Ascending aorta (tissue), 2 donors: ENCODE measurements at regions not wholly inside any gene's neighbourhood (a gene's known extent, or its start where the extent isn't known, plus 50 kb on each side); places are given as distances from the start of the nearest gene placed in this dataset.

Source experiments
- DNase-seq, 2 donors: peaks; one replicate each; pipeline ENCODE4 v3.0.0-alpha.2; 2019; ENCODE audit warnings: low spot score in 2 of 2
- H3K27ac ChIP-seq, 2 donors: fragments of 200-600 bp; sonication (generic); one replicate each; pipeline ENCODE4 v1.5.1; 2016 to 2017; ENCODE audit warnings: mild to moderate bottlenecking in 1 of 2
- H3K27me3 ChIP-seq: fragments of 200-600 bp; sonication (generic); one replicate; pipeline ENCODE4 v1.5.1; 2017
- H3K36me3 ChIP-seq, 2 donors: fragments of 200-600 bp; sonication (generic); one replicate each; pipeline ENCODE4 v1.5.1; 2016
- H3K4me1 ChIP-seq, 2 donors: fragments of 200-600 bp; sonication (generic); one replicate each; pipeline ENCODE4 v1.5.1; 2016 to 2017; ENCODE audit warnings: mild to moderate bottlenecking in 1 of 2
- H3K4me3 ChIP-seq, 2 donors: fragments of 200-600 bp; sonication (generic); one replicate each; pipeline ENCODE4 v1.5.1; 2016 to 2017; ENCODE audit warnings: mild to moderate bottlenecking in 1 of 2
- H3K9me3 ChIP-seq, 2 donors: fragments of 200-600 bp; sonication (generic); one replicate each; pipeline ENCODE4 v1.5.1; 2016
- CTCF ChIP-seq, 3 experiments: fragments of 200-600 bp in 2 of 3; fragments of 450-650 bp in 1 of 3; sonication (generic) in 2 of 3; IDR thresholded peaks; one replicate each; pipeline ENCODE4 v1.5.1; 2016 to 2019; ENCODE audit warnings: antibody characterized with exemption in 3 of 3, mild to moderate bottlenecking in 1 of 3, moderate library complexity in 1 of 3
- intact Hi-C: fragments of 100-400 bp; cut with DNase I; formaldehyde crosslinking; loops from one replicate; pipeline ENCODE4 v1.15.1; 2023

DNA sequence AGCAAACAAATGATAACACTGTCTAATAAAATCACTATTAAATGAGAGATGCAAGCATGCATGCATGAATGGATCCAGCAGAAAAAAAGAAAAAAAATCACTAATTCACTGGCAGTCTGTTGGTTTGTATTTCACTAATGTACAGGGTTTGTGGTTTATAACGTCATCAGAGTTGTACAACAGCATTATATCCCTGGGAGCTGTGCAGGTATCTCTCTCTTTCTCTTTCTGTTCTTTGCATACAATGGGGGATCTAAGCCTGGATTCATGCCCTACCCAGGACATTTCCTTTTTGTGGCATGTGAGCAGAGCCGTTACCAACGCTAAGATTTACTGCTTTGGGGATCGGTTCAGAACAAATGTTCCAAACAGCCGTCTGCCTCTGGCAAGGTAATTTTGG lies 229.5 kb downstream of the SOX2 start:
- intact Hi-C loops, result no loop called here
- no peak overlapping the region for H3K27ac ChIP-seq
- no peaks in the 10 kb centered on the region for H3K9me3 ChIP-seq
- H3K4me3 ChIP-seq, result no peak overlapping the region
- H3K36me3 ChIP-seq, result no peaks in the 10 kb centered on the region
- TF ChIP-seq CTCF (IDR thresholded peaks at IDR 0.05), result no peak
- DNase-seq, result no peak
- no peaks in the 10 kb centered on the region for H3K27me3 ChIP-seq
- H3K4me1 ChIP-seq, result no peaks in the 10 kb centered on the region

GRCh38 chr3:181943285-181943684 lies 231.6 kb downstream of the SOX2 start:
- DNase-seq, result no peak
- H3K36me3 ChIP-seq, result no peaks in the 10 kb centered on the region
- intact Hi-C loops, result no loop called here
- no peaks in the 10 kb centered on the region for H3K27me3 ChIP-seq
- H3K4me3 ChIP-seq, result no peak overlapping the region
- no peaks in the 10 kb centered on the region for H3K9me3 ChIP-seq
- no peak for TF ChIP-seq CTCF (IDR thresholded peaks at IDR 0.05)
- H3K27ac ChIP-seq, result no peak overlapping the region
- no peaks in the 10 kb centered on the region for H3K4me1 ChIP-seq

DNA sequence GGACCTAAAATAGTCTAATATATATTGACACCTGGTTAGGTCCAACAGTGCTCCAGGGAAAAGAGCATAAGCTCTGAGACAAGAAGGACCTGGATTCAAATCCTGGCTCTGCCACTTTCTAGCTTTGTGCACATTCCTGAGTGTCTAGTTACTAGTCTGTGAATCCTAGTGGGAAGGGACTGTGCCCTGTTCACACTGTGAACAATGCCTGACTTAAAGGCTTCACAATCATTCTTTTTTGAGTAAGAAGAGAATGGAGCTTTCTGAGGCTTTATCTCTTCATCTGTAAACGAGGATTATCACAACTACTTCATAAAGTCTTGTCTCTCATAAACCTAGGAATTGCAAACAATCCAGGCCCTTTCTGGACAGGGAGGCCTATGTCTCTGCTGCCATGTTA lies 235.9 kb downstream of the SOX2 start:
- Histone ChIP-seq H3K4me1 (no peaks in the 10 kb centered on the region), H3K36me3 (no peaks in the 10 kb centered on the region), H3K27ac (no peak overlapping the region), H3K4me3 (no peak overlapping the region), H3K9me3 (no peaks in the 10 kb centered on the region), H3K27me3 (no peaks in the 10 kb centered on the region)
- DNase-seq, result no peak
- no peak for TF ChIP-seq CTCF (IDR thresholded peaks at IDR 0.05)
- intact Hi-C loops, result no loop called here

- DNase-seq, result no peak
- Histone ChIP-seq H3K27me3 (no peaks in the 10 kb centered on the region), H3K27ac (no peak overlapping the region), H3K36me3 (no peaks in the 10 kb centered on the region), H3K4me3 (no peak overlapping the region), H3K9me3 (no peaks in the 10 kb centered on the region), H3K4me1 (no peaks in the 10 kb centered on the region)
- intact Hi-C loops, result no loop called here
- no peak for TF ChIP-seq CTCF (IDR thresholded peaks at IDR 0.05)
Observed at GRCh38 chr3:181948286-181948685, 236.6 kb downstream of the SOX2 start.

DNA sequence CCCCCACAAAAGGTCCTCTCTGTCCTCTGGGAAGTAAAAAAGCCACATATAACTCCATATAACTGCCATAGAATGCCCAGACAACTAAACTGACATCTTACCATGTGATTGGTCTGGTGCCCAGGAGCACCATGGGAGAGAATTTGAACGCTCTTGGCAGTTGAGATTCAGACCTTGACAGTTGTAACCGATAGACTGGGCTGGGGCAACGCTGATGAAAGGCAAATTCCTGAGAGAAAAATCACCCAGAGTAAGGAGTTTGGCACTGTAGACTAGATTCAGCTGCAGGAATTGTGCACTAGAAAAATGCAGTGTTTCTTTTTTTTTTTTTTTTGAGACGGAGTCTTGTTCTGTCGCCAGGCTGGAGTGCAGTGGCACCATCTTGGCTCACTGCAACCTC lies 240.5 kb downstream of the SOX2 start:
- no peak for TF ChIP-seq CTCF (IDR thresholded peaks at IDR 0.05)
- Histone ChIP-seq H3K36me3 (no peaks in the 10 kb centered on the region), H3K4me3 (no peak overlapping the region), H3K27ac (no peak overlapping the region), H3K4me1 (no peaks in the 10 kb centered on the region), H3K27me3 (no peaks in the 10 kb centered on the region), H3K9me3 (no peaks in the 10 kb centered on the region)
- DNase-seq, result no peak
- intact Hi-C loops, result no loop called here

DNA sequence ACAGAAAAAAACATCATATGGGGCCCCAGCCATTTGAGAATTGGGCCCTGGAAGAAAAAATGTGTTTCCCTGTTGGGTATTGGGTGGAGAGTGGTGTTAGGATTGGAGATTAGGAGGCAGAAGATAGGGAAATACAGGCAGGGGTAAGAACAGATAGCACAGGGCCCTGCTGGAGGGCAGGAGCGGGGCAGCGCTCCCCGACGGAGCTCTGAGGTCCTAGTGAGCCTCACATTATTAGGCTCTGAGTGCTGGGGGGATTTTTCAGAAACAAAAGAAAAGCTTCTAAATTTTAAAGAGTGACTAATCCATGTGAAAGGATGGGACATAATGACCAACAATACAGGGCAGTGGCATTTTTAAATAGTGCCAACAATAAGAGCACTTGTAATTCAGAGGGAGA lies 241.2 kb downstream of the SOX2 start:
- Histone ChIP-seq H3K4me3 (no peak overlapping the region), H3K27ac (no peak overlapping the region), H3K9me3 (no peaks in the 10 kb centered on the region), H3K4me1 (no peaks in the 10 kb centered on the region), H3K36me3 (no peaks in the 10 kb centered on the region), H3K27me3 (no peaks in the 10 kb centered on the region)
- TF ChIP-seq CTCF (IDR thresholded peaks at IDR 0.05), result no peak
- no peak for DNase-seq
- intact Hi-C loops, result no loop called here
